ENCODE measurements at regions not wholly inside any gene's neighbourhood (a gene's known extent, or its start where the extent isn't known, plus 50 kb on each side); places are given as distances from the start of the nearest gene placed in this dataset.

DNA sequence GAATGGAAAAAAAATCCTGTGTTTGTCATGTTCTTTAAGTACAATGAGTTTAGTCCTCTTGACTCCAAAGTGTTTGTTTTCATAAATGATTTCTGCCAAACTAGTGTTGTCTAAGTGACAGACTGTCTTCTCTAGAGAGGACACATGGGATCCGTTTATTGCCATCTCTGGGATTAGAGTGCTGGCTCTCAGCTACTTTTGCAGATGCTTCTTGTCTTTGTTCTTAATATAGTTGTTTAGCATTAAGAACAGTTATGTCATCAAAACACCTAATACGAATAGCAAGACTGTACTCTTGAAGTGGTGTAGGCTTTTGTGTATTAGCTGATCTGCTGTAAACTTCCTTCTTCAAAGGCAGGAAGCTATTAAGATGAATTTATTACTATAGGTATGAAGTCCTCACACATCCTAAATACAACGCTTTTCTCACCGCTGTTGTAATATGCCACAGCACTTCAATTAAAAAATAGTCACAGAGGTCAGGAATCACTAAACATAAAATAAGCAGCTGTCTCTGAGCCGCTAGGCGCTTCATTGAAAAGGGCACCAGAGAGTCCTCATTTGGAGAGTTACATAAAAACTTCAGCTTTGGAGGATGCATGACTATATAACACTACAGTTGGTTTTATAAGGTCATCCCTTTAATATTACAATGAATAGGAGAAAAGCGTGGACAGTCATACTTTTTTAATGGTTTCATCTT, 128.3 kb upstream of the ZNF385D start:
- H3K4me3 ChIP-seq = no peak overlapping the region
- DNase-seq = no peak
- WGBS, 5 donors = 61 to 77% (median 74%) methylated on average over 7 of the region's 7 CpGs
- no peaks in the 10 kb centered on the region for H3K4me1 ChIP-seq
- H3K27me3 ChIP-seq = no peaks in the 10 kb centered on the region
- intact Hi-C loops (cut with DNase I; ENCODE audit: low total_unique reads) = no loop called here
- peaks cover 0 to under 1% (median 0%) of the 10 kb centered on the region in 4 donors for H3K9me3 ChIP-seq
- no peak overlapping the region for H3K27ac ChIP-seq
- no peaks in the 10 kb centered on the region for H3K36me3 ChIP-seq
- TF ChIP-seq, protein P1, sequence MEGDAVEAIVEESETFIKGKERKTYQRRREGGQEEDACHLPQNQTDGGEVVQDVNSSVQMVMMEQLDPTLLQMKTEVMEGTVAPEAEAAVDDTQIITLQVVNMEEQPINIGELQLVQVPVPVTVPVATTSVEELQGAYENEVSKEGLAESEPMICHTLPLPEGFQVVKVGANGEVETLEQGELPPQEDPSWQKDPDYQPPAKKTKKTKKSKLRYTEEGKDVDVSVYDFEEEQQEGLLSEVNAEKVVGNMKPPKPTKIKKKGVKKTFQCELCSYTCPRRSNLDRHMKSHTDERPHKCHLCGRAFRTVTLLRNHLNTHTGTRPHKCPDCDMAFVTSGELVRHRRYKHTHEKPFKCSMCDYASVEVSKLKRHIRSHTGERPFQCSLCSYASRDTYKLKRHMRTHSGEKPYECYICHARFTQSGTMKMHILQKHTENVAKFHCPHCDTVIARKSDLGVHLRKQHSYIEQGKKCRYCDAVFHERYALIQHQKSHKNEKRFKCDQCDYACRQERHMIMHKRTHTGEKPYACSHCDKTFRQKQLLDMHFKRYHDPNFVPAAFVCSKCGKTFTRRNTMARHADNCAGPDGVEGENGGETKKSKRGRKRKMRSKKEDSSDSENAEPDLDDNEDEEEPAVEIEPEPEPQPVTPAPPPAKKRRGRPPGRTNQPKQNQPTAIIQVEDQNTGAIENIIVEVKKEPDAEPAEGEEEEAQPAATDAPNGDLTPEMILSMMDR (IDR thresholded peaks at IDR 0.05) = no peak
- no peak for TF ChIP-seq POLR2AphosphoS5 (IDR thresholded peaks at IDR 0.05)
- TF ChIP-seq POLR2A (IDR thresholded peaks at IDR 0.05) = no peak
- TF ChIP-seq EP300 (IDR thresholded peaks at IDR 0.05) = no peak

DNA sequence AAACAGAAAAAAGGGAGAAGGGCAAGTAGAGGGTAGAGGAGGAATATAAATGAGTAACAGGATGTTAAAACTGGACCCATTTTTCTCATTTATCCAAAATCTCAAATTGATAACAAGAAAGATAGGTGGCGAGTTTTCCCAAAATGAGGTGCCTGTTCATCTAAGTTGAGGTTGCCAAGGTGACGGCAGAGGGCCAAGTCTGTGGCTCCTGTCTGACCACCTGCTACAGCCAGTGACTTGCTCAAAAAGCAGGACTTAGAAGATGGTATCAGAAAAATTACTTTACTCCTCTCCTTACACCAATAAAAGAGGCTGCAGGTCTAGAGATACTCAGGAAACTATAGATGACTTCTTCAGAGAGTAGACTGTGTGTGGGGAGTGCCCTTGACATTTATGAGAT, 137.6 kb upstream of the ZNF385D start:
- Histone ChIP-seq H3K4me3 (no peak overlapping the region), H3K36me3 (no peaks in the 10 kb centered on the region), H3K27ac (no peak overlapping the region), H3K4me1 (no peaks in the 10 kb centered on the region), H3K9me3 (no peaks in the 10 kb centered on the region), H3K27me3 (no peaks in the 10 kb centered on the region)
- 52 to 93% (median 84%) methylated on average over 2 of the region's 2 CpGs for WGBS, 5 donors
- TF ChIP-seq POLR2AphosphoS5 (IDR thresholded peaks at IDR 0.05) (no peak), EP300 (IDR thresholded peaks at IDR 0.05) (no peak), POLR2A (IDR thresholded peaks at IDR 0.05) (no peak)
- TF ChIP-seq, protein P1 (IDR thresholded peaks at IDR 0.05) = no peak
- DNase-seq = no peak
- intact Hi-C loops (cut with DNase I; ENCODE audit: low total_unique reads) = no loop called here

DNA sequence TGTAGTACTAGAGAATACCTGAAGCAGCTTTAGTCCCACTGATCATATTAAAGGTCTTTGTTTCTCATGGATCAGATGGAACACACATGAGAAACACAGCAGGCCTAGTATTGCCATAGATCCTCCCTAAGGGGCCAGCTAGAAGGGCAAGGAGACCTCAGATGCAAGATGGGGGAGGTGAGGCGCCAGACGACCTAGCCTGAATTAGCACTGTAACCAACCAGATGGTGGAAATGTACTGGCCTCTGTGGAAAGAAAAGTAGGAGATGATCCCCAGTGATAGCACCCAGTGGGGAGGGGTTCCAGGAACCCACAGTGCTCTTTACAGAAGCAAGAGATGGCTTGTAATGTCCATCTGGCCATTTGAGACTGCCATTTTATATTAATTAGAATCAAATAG, 138.2 kb upstream of the ZNF385D start:
- no peak for DNase-seq
- H3K27me3 ChIP-seq = no peaks in the 10 kb centered on the region
- H3K4me1 ChIP-seq = no peaks in the 10 kb centered on the region
- no peak overlapping the region for H3K4me3 ChIP-seq
- WGBS, 5 donors = 88 to 97% (median 90%) methylated on average over 2 of the region's 2 CpGs
- intact Hi-C loops (cut with DNase I; ENCODE audit: low total_unique reads) = no loop called here
- no peak for TF ChIP-seq POLR2A (IDR thresholded peaks at IDR 0.05)
- TF ChIP-seq, protein P1 (IDR thresholded peaks at IDR 0.05) = no peak
- TF ChIP-seq EP300 (IDR thresholded peaks at IDR 0.05) = no peak
- TF ChIP-seq POLR2AphosphoS5 (IDR thresholded peaks at IDR 0.05) = no peak
- H3K27ac ChIP-seq = no peak overlapping the region
- H3K9me3 ChIP-seq = no peaks in the 10 kb centered on the region
- no peaks in the 10 kb centered on the region for H3K36me3 ChIP-seq

DNA sequence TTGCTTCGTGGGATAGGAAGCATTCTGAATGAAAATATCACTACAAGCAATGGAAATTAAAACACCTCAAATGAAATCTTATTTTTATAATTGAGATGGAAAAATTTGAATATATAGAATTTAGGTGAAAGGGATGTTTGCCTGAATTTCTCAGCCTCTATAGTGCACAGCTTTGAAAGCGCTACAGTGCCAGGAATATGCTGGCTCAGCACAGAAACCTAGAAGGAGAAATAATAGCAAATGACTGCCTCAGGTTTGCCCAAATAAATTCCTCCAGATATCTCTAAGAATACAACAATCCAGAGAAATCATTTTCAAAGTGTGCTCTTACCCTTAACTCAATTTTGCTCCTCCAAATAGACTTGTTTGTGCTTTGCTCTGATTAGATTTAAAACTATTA, 141.1 kb upstream of the ZNF385D start:
- Histone ChIP-seq H3K9me3 (no peaks in the 10 kb centered on the region), H3K36me3 (no peaks in the 10 kb centered on the region), H3K27ac (no peak overlapping the region), H3K27me3 (no peaks in the 10 kb centered on the region), H3K4me3 (no peak overlapping the region), H3K4me1 (no peaks in the 10 kb centered on the region)
- no peak for DNase-seq
- 88 to 96% (median 91%) methylated on average over 2 of the region's 2 CpGs for WGBS, 5 donors
- TF ChIP-seq POLR2A (IDR thresholded peaks at IDR 0.05) (no peak), POLR2AphosphoS5 (IDR thresholded peaks at IDR 0.05) (no peak), EP300 (IDR thresholded peaks at IDR 0.05) (no peak)
- TF ChIP-seq, protein P1 (IDR thresholded peaks at IDR 0.05) = no peak
- intact Hi-C loops (cut with DNase I; ENCODE audit: low total_unique reads) = no loop called here

Data from stomach (tissue), 8 donors.